Activated CD8-positive, alpha-beta memory T cell treated with anti-CD3 and anti-CD28 coated beads, Interleukin-2, amount 50 U/mL, for 4 hours (primary cell): ENCODE measurements at regions not wholly inside any gene's neighbourhood (a gene's known extent, or its start where the extent isn't known, plus 50 kb on each side); places are given as distances from the start of the nearest gene placed in this dataset.
"Not testable (repeated sequence)": the region's sequence is repeated elsewhere in the genome, so short reads cannot be mapped to it uniquely, and the experiment has no call there.

Experiments used
- DNase-seq: peaks from one replicate; pipeline ENCODE4 v3.0.0-alpha.2; 2020

- no peak for DNase-seq
Measured at GRCh38 chr18:41096504-41096903, 858.5 kb upstream of the PIK3C3 start.

GRCh38 chr18:41077076-41077475, 878.0 kb upstream of the PIK3C3 start:
- DNase-seq: no peak

GRCh38 chr18:41075212-41075611, 879.8 kb upstream of the PIK3C3 start:
- no peak for DNase-seq

GRCh38 chr18:41073372-41073954, 881.6 kb upstream of the PIK3C3 start:
- DNase-seq: no peak

GRCh38 chr18:41072946-41073345, 882.1 kb upstream of the PIK3C3 start:
- DNase-seq: no peak

GRCh38 chr18:41071826-41072225, 883.2 kb upstream of the PIK3C3 start:
- DNase-seq: no peak

- no peak for DNase-seq
Measured at GRCh38 chr18:41069167-41069566, 885.9 kb upstream of the PIK3C3 start.

GRCh38 chr18:41064916-41065315, 890.1 kb upstream of the PIK3C3 start:
- DNase-seq: no peak

- no peak for DNase-seq
Measured at GRCh38 chr18:41060967-41061366, 894.1 kb upstream of the PIK3C3 start.

- DNase-seq: no peak
Measured at GRCh38 chr18:41059126-41059415, 896.0 kb upstream of the PIK3C3 start.

- DNase-seq: no peak
Measured at GRCh38 chr18:41058351-41059125, 896.5 kb upstream of the PIK3C3 start.

- DNase-seq: no peak
Measured at GRCh38 chr18:41052625-41053024, 902.4 kb upstream of the PIK3C3 start.

GRCh38 chr18:41046250-41046649, 908.8 kb upstream of the PIK3C3 start:
- DNase-seq: not testable (repeated sequence)

- DNase-seq: no peak
Measured at GRCh38 chr18:41043876-41044275, 911.2 kb upstream of the PIK3C3 start.

GRCh38 chr18:41042866-41043265, 912.2 kb upstream of the PIK3C3 start:
- DNase-seq: no peak

- DNase-seq: no peak
Measured at GRCh38 chr18:41038071-41038470, 917.0 kb upstream of the PIK3C3 start.

- DNase-seq: no peak
Measured at GRCh38 chr18:41036346-41036745, 918.7 kb upstream of the PIK3C3 start.

GRCh38 chr18:41034413-41034812, 920.6 kb upstream of the PIK3C3 start:
- DNase-seq: no peak

GRCh38 chr18:41025666-41026065, 929.4 kb upstream of the PIK3C3 start:
- no peak for DNase-seq

- DNase-seq: no peak
Measured at GRCh38 chr18:41024792-41025191, 930.2 kb upstream of the PIK3C3 start.

GRCh38 chr18:41022484-41022883, 932.5 kb upstream of the PIK3C3 start:
- DNase-seq: no peak

GRCh38 chr18:41021089-41021488, 933.9 kb upstream of the PIK3C3 start:
- DNase-seq: no peak

- DNase-seq: no peak
Measured at GRCh38 chr18:41012194-41012593, 942.8 kb upstream of the PIK3C3 start.

- no peak for DNase-seq
Measured at GRCh38 chr18:41009926-41010325, 945.1 kb upstream of the PIK3C3 start.

- no peak for DNase-seq
Measured at GRCh38 chr18:41004324-41004723, 950.7 kb upstream of the PIK3C3 start.
